NCI-H1105 treated with DMSO at 0.1 percent for 48 hours (cell line): ENCODE measurements at regions not wholly inside any gene's neighbourhood (a gene's known extent, or its start where the extent isn't known, plus 50 kb on each side); places are given as distances from the start of the nearest gene placed in this dataset.
"Not testable (repeated sequence)": the region's sequence is repeated elsewhere in the genome, so short reads cannot be mapped to it uniquely, and the experiment has no call there.

Source experiments
- DNase-seq: peaks from one replicate; lab custom pipeline; 2025; lab: John Stamatoyannopoulos, UW

DNA sequence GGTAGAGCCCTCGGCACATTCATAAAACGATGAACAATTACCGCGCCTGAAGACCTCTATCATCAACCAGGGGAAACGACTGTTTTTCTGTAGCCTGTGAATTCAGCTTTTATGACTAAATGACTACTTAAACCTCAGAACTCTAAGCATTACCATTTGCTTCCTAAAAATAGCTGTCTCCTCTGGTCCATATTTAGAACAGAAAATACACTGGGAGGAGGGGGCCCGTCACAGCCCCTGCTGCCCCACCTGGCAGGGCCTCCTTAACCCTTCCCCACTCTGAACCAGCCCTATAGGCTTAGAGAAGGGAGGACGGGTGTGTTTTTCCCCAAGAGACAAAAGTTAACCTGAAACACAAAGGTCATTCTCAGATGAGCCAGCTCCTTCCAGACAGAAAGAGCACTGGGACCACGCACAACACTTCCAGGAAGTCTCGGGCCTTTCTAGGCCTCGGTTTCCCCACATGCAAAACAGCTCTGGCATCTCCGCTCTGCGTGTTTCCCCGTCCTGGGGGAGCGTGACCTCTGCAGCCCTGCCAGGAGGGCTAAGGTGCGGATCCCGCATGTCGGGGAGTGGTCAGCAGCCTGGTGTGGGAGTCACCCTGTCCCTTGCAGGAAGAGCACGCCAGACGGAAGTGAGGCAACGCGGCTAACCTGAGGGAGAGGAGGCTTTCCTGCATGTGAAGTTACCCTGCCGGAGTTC, 193.9 kb downstream of the DLL1 start:
- DNase-seq: no peak

GRCh38 chr6:170096191-170096802, 194.6 kb downstream of the DLL1 start:
- peak; percentile 9 for DNase-seq

GRCh38 chr6:170095273-170095981, 195.5 kb downstream of the DLL1 start:
- no peak for DNase-seq

DNA sequence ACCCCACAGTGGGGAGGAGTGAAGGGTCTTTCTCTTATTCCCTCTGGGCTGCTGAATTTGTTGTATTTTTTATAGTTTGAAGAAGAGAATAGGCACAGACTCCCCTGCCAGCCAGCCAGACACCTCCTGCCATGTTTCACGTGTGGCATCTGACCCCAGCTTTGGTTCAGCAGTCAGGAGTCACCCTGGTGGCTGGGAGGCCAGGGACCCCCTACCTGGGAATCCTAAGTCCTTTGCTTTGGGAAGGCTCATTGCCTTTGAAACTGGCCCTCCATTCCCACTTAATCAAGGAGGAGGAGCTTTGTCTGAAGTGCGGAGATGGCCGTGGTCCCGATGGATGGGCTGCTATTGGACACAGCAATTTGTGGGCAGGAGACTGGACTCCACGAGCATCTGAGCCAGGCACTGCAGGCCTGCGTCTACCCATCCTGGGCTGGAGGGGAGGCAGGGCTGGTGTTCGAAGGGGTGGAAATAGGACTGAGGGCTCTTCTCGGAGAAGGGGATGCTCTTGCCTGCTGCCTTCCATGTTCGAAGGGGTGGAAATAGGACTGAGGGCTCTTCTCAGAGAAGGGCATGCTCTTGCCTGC, 196.1 kb downstream of the DLL1 start:
- no peak for DNase-seq

DNA sequence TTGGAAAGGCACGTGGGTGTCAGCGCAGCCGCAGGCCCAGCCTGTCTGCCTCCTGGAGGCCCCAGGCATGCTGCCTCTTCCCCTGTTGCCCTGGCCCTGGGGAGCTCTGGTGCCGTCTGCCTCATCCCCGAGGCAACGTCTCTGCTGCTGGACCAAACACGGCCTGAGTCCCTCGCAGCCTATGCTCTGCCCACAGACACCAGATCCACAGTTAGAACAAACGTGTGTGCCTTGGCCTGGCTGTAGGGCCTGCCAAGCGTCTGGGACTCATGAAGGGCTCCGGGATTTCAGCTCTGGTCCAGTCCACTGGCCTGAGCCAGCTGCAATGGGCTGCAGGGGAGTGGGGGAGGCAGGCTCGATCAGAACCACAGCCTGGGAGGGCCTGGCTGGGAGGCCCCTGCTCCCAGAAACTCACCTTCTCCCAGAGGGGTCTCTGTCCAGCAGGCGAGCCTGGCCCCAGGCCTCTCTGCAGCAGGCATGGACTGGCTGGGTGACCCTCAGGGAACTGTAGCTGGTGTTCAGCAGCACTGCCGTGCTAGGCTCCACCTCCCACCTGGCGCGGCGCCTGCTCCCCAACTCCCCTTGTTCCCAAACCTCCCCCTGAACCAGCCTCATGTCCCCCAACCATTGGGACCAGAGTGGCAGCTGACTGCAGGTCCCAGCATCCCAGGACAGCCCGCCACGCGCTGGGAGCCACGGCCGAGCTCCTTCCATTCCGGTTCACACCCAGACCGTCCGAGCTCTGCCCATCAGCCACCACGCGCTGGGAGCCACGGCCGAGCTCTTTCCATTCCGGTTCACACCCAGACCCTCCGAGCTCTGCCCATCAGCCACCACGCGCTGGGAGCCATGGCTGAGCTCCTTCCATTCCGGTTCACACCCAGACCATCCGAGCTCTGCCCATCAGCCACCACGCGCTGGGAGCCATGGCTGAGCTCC, 197.0 kb downstream of the DLL1 start:
- no peak for DNase-seq

- no peak for DNase-seq
Measured at GRCh38 chr6:170093276-170093657, 197.6 kb downstream of the DLL1 start.

DNA sequence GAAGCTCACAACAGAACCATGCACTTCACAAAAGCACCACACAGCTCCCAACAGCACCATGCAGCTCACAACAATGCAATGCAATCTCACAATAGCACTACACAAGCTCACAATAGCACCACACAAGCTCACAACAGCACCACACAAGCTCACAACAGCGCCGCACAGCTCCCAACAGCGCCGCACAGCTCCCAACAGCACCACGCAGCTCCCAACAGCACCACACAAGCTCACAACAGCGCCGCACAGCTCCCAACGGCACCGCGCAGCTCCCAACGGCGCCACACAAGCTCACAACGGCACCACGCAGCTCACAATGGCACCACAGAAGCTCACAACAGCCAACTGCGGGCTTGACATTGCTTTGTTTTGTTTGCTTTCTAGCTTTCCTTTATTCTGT, 198.1 kb downstream of the DLL1 start:
- DNase-seq: no peak

- DNase-seq: no peak
Measured at GRCh38 chr6:170091639-170092579, 199.0 kb downstream of the DLL1 start.

- no peak for DNase-seq
Measured at GRCh38 chr6:170091000-170091638, 199.8 kb downstream of the DLL1 start.

- DNase-seq: no peak
Measured at GRCh38 chr6:170090561-170090960, 200.3 kb downstream of the DLL1 start.

- no peak for DNase-seq
Measured at GRCh38 chr6:170089963-170090362, 200.9 kb downstream of the DLL1 start.

DNA sequence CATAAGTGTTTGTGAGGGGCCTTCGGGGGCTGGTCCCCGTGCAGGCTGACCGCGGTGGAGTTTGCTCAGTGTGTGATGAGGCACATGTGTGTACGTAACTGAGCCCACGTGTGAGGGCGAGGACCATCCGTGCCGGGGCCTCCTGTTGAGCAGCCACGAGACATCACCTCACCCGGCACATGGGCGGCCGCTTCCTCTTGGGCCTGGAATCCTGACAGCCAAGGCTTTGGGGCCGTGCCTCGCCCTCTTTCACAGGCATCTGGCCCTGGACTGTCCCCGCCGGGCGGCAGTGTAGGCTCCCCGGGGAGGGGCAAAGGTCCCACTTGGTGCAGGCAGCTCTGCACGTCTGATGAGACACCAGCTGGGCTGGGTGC, 202.3 kb downstream of the DLL1 start:
- DNase-seq: no peak

DNA sequence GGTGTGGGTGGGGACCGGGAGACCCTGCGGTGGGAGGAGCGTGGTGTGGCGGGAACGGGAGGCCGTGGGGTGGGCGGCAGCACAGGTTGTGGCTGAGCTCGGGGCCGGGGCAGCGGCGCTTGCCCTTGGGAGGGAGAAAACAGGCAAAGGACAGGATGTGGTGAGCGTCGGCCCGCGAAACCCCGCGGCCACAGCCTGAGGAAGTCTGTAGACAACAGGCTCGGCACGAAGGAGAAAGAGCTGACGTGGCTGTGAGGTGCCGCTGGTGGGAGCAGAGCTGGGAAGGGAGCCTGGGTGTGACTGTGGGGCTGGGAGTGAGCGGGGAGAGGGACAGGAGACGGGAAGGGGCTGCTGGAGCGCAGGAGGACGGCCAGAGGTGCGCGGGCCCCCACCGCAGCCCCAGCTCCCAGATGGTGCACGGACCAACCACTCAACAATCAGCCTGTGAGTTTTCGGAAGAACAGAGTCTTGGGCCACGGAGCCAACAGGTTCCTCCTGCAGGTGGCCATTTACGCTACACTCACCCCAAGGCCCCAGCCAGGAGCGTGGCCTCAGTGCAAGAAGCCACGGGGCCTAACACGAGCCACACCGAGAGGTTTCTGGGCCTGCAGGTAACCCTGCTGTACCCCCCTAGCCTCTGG, 202.8 kb downstream of the DLL1 start:
- no peak for DNase-seq

- not testable (repeated sequence) for DNase-seq
Measured at GRCh38 chr6:170087421-170087780, 203.5 kb downstream of the DLL1 start.

DNA sequence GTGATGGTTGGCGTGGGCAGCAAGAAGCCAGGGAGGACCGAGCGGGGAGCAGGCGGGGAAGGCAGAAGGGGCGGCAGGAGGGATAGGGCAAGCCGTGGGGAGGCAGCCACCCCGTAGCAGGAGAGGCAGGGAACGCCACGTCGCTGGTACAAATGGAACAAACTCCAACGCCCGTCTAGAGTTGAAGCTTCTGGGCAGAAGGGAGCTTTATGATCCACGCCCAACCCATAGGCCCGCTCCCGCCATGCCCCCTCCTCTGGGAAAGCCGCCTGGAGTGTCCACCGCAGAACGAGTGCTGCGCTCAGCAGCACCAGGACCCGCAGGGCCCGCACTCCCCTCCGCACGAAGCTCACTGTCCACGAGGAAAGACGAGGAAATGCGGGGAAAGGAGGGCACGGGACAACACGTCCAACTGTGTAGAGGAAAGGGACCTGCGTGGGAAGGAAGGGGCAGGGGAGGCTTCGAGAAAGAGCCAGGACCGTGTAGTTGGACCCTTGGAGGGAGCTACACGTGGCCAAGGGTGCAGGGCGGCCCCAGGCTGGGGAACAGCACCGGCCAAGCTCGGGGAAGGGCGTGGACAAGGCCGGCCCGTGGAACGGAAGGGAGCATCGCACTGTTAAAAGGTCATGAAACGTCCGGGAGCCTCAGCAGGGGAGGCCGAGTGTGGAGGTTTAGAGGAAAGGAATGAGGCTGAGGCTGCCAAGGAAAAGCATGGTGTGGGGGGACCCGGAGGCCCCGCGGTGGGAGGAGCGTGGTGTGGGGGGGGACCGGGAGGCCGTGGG, 204.0 kb downstream of the DLL1 start:
- no peak for DNase-seq

GRCh38 chr6:170085475-170086401, 205.1 kb downstream of the DLL1 start:
- no peak for DNase-seq

DNA sequence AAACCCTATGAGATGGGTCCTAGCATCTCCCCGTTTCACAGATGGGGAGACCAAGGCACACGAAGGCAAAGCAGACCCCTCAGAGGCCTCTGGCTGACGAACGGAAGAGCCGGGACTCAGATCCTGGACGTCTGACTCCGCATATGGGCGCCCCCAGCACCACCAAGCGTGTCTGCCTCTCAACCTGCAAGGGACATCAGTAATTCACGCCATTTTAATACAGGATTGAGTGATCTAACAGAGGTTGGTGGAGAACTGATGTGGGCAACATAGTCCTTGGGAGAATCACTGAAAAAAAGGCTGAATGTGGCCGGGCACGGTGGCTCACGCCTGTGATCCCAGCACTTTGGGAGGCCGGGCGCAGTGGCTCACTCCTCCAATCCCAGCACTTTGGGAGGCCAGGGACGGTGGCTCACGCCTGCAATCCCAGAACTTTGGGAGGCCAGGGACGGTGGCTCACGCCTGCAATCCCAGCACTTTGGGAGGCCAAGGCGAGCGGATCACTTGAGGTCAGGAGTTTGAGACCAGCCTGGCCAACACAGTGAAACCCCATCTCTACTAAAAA, 206.6 kb downstream of the DLL1 start:
- DNase-seq: no peak
